Activated T-helper 1 cell treated with Interleukin-2 at 50 U/mL for 16 hours (primary cell): ENCODE measurements at regions not wholly inside any gene's neighbourhood (a gene's known extent, or its start where the extent isn't known, plus 50 kb on each side); places are given as distances from the start of the nearest gene placed in this dataset.

ENCODE experiments used
- DNase-seq: peaks from one replicate; pipeline ENCODE4 v3.0.0-alpha.2; 2020; ENCODE audit warnings: low read depth

GRCh38 chr15:69845159-69845558 is 252.6 kb downstream of the TLE3 start:
- no peak for DNase-seq

- no peak for DNase-seq
Measured at GRCh38 chr15:69847625-69848024, 250.1 kb downstream of the TLE3 start.

GRCh38 chr15:69848096-69848495 is 249.6 kb downstream of the TLE3 start:
- no peak for DNase-seq

GRCh38 chr15:69848551-69849231 is 249.0 kb downstream of the TLE3 start:
- DNase-seq, result no peak

GRCh38 chr15:69849232-69849610 is 248.5 kb downstream of the TLE3 start:
- no peak for DNase-seq

GRCh38 chr15:69852482-69852881 is 245.2 kb downstream of the TLE3 start:
- DNase-seq, result no peak

- DNase-seq, result no peak
Measured at GRCh38 chr15:69852916-69853315, 244.8 kb downstream of the TLE3 start.

- no peak for DNase-seq
Measured at GRCh38 chr15:69853544-69853951, 244.2 kb downstream of the TLE3 start.

- DNase-seq, result no peak
Measured at GRCh38 chr15:69854001-69854400, 243.7 kb downstream of the TLE3 start.

- no peak for DNase-seq
Measured at GRCh38 chr15:69854521-69855181, 243.1 kb downstream of the TLE3 start.

- no peak for DNase-seq
Measured at GRCh38 chr15:69855258-69856000, 242.3 kb downstream of the TLE3 start.

GRCh38 chr15:69857250-69857649 is 240.5 kb downstream of the TLE3 start:
- DNase-seq, result no peak

GRCh38 chr15:69857686-69858391 is 239.9 kb downstream of the TLE3 start:
- DNase-seq, result no peak

GRCh38 chr15:69858456-69858855 is 239.3 kb downstream of the TLE3 start:
- no peak for DNase-seq

- no peak for DNase-seq
Measured at GRCh38 chr15:69859866-69860265, 237.9 kb downstream of the TLE3 start.

- DNase-seq, result no peak
Measured at GRCh38 chr15:69860321-69860720, 237.4 kb downstream of the TLE3 start.

GRCh38 chr15:69860921-69861320 is 236.8 kb downstream of the TLE3 start:
- DNase-seq, result no peak

GRCh38 chr15:69861331-69862171 is 236.2 kb downstream of the TLE3 start:
- DNase-seq, result no peak

GRCh38 chr15:69862540-69862939 is 235.2 kb downstream of the TLE3 start:
- no peak for DNase-seq

GRCh38 chr15:69863446-69863845 is 234.3 kb downstream of the TLE3 start:
- no peak for DNase-seq

GRCh38 chr15:69865369-69865768 is 232.3 kb downstream of the TLE3 start:
- DNase-seq, result no peak

GRCh38 chr15:69868756-69869155 is 229.0 kb downstream of the TLE3 start:
- no peak for DNase-seq
